SW480 (cell line): ENCODE measurements at regions not wholly inside any gene's neighbourhood (a gene's known extent, or its start where the extent isn't known, plus 50 kb on each side); places are given as distances from the start of the nearest gene placed in this dataset.
"Not testable (repeated sequence)": the region's sequence is repeated elsewhere in the genome, so short reads cannot be mapped to it uniquely, and the experiment has no call there.

Experiments used
- DNase-seq: peaks from one replicate; pipeline ENCODE4 v3.0.0-alpha.2; 2016; ENCODE audit warnings: low spot score

DNA sequence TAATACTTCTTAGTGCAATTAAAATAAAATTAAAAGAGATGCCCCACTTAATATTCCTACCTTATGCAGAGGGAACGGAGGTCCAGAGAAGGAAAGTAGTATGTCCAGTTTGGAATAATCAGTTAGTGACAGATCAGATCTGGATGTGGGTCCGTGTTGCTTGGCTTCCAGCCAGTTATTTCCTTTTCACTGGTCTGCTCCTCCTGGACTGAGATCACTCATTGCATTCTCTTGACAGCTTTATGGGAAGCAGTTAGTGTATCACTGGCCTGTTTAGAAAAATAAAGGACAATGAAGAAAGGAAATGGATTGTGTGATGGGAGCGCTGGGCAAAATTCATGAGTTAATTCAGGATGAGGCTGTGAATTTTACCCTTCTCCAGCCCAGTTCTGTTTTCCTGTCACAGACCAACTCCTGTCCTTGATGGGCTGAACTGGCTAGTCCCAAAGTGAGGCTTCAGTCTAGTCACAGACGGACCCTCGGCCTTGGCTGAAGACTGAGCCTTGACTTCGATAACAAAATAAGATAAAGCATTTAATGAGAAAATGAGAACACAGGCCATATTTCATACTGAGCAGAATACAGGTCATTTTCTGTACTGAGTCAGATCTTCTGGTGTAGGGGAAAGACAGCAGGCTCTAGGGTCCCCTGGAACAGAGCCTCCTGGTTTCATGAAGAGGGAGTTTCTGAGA, 85.2 kb upstream of the TRABD2B start:
- DNase-seq: no peak

DNA sequence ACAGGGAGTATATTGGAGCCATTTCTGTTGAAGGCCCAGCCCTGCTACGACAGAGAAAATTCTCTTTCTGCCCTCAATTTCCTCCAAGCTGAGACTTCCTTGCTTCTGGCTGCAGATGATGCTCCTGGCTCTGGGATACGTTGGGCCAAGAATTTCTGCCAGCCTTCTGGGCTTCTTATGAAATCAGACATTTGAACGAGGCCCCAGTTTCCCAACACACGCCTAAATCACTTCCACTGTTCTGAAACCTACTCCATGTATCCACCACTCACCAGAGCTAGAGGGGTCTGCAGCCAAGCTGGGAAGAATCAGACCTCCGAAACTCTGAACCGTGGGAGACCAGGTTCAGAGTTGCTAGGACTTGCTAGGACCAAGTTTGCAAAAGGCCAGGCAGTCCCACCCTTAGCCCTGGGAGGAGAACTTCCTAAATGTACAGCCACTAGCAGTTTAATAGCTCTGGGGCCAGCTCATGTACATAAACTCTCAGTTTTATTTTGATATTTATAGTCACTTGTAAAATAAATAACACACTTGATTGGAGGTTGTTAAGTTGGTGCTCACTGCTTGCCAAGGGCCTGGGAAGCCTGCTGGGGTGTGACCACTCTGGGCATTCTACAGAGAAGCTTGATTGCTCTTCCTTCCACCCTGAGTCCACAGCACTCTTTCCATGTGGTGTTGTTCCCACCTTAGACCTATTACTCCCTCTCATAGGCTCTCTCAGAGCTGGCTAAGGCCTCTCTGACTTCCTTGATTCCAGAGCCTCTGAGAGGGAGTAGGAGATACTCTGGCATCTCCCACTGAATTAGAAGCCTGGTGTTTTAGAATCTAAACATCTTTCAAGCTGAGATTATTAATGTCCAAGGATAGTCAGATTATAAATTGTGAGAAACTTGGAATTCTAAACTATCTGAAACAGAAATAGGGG, 83.4 kb upstream of the TRABD2B start:
- no peak for DNase-seq

DNA sequence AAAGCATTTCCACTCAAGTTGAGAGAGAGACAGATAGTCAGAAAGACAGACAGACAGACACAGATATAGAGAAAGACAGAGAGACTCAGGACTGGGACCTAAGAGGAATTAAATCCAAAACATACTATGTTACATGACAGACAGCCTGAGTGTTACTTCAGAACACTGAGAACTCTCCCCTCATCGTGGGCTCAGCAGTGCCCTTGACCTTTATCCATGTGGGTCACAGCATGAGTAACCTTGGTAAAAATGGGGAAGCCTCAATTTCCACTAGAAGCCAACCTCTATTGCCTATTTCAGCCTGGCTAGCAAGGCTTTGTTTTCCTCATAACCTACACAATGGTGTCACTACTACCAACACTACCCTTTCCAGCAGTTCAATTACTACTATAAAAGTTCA, 81.9 kb upstream of the TRABD2B start:
- DNase-seq: no peak

GRCh38 chr1:48077795-48078222, 80.6 kb upstream of the TRABD2B start:
- DNase-seq: no peak

GRCh38 chr1:48076017-48076416, 78.8 kb upstream of the TRABD2B start:
- no peak for DNase-seq

GRCh38 chr1:48073798-48074530, 76.8 kb upstream of the TRABD2B start:
- DNase-seq: no peak

GRCh38 chr1:48071513-48071912, 74.3 kb upstream of the TRABD2B start:
- no peak for DNase-seq

DNA sequence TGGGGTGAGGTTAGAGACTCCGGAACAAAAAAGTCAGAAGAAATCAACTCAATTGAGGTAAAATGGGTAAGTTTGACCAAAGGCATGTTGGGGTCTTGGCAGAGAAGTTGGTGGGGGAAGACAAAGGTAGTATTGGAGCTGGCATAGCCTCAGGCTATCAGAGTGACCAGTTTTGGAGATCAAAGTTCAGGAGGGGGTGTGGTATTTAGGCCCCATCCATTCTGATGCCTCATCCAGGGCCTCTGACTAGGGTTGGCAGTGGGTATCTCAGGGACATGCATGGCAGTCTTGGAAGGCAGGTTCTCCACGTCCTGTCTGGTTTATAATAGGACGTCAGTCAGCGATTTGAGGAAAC, 73.2 kb upstream of the TRABD2B start:
- DNase-seq: peak; percentile 8

DNA sequence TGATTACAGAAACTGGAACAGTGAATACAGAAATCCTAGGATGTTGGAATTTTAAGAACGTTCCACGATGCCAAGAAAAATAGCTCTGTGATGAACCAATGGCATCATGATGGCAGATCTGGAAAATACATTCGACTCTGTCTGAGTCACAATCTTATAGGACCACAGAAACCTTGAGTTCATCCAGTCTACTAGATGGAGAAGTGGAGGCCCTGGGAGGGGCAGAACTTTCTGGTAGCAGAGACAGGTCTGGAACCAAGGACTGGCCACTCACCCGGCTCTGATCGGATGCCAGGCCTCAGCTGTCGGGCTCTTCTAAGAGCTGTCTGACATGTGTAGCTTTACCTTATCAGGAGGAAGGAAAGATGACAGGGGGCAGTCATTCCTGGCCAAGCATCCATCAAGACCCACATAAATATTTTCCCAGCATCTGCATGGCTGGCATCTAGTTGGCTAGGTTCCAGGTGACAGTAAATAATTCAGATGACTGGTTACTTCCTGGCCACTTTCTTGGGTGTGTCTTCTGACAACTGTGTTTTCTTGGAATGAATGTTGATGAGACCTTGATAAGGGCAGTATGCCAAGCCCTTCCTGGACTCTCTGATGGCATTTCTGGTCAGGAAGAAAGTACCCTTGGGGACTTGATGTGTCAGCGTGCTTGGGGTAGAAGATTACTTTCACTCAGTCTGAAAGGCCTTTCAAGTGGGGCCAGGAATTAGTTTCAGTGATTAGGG, 72.6 kb upstream of the TRABD2B start:
- DNase-seq: peak; percentile 62

DNA sequence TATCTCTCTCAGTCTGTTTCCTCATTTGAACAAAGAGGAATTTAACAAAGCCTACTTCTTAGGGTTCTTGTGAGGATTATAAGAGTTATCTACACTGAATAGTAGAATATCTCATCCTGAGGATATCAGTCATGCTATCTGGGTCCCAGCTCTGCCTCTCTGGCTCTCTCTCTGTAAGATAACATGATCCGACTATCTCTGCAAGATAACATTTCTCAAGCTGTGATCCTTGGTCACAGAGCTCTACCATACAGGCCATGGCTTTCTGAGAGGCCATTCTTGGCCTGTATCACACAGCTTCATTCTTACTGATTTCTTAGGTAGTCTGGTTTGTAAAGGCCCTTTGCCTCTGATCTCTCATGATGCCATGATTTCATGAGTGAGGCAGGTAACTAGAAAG, 71.0 kb upstream of the TRABD2B start:
- no peak for DNase-seq

DNA sequence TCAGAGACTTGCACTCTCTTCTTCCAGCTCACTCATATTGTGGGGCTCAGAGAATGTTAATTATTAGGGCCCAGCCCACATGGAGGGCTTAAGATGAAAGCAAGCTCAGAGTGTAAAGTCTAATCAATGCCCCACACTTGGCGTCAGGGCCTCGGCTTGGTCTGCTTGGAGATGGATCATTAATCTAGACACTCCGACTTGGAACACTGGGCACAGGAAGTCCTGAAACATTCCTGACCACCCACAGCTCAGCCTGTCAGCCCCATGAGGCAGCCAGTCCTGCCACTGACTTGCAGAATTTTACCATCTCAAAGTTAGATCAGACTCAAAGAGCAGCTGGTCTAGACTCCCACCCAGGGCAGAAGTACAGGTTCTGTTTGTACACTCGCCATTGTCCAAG, 69.8 kb upstream of the TRABD2B start:
- no peak for DNase-seq

DNA sequence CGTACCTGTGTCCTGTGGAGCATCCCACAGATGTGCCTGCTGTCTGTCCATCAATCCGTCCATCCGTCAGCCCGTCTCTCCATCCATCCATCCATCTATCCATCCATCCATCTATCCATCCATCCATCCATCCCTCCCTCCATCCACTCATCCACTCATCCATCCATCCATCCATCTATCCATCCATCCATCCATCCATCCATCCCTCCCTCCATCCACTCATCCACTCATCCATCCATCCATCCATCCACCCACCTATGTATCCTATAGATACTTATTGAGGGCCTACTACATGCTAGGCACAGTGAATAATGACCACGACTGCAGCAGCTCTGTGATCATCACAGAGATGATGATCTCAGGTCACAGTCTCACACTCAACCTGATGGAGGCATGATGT, 67.5 kb upstream of the TRABD2B start:
- not testable (repeated sequence) for DNase-seq

DNA sequence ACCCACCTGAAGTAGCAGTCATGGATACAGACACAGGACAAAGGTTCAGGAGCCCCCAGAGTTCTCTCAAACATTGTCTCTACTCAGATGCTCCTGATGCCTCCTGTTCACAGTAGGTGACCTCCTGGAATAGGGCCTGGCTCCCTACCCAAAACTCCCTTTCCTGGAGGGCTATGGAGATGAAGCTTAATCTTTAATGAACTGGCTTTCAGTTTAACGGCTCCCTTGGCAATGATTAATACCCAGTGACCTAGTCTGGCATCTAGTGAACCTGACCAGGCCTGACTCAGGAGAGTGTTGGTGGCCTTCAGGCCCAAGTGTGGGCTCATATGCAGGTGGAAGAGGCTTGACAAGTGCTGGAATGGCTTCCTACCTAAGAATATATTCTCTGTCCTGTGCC, 65.2 kb upstream of the TRABD2B start:
- no peak for DNase-seq

DNA sequence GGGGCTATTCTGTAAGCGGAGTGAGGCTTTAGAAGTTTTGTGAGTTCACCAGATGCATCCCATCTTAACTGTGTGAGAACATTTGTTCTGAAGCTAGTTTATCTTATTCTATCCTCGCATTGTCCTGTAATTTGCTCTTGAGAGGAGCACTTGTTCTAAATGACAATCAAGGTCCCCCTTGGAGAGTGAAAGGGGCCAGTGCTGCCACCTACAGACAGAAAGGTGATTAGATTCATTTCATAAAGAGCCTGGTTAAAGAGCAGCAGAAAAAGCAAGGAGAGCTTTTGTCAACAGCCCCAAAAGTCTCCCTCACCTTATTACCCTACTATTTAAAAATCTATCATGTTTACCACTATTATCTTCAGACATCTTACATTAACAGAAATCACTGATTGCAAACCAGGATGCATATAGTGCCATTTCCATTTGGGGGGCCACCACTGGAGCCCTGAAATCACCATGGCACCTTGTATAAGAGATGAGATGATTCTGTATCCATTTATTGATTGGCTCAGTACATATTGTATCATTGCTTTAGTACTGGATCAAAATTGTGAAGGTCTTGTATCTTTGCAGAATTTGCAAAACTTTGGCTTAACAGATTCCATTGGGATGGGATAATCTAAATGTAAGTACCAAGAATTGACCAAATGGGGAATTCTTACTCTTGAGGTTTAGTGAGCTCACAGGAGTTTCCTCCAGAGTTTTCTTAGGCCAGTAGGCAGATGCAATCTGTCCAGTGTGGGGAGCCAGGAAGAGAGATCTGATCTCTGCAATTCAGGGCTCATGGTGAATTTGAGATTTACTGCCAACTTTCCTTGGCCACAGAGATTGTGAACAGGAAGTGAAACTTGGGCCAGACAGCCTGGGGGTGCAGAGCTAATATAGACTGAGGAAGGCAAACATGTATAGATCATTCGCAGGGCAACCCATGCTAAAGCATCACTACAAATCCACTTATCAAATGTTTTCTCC, 64.3 kb upstream of the TRABD2B start:
- DNase-seq: peak; percentile 69

GRCh38 chr1:48059289-48059688, 62.1 kb upstream of the TRABD2B start:
- no peak for DNase-seq

- no peak for DNase-seq
Observed at GRCh38 chr1:48058135-48059025, 61.2 kb upstream of the TRABD2B start.

DNA sequence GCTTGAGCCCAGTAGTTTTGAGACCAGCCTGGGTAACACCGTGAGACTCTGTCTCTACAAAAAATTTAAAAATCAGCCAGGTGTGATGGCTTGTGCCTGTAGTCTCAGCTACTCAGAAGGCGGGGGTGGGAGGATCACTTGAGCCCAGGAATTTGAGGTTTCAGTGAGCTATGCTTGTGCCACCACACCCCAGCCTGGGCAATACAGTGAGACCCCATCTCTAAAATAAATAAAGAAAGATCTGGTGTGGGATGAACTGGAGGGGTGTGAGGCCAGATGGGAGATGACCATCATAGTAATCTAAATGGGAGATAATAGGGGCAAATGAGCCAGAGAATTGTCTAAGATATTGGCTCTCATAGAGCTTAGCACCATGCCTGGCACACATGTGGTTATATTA, 60.1 kb upstream of the TRABD2B start:
- DNase-seq: no peak

DNA sequence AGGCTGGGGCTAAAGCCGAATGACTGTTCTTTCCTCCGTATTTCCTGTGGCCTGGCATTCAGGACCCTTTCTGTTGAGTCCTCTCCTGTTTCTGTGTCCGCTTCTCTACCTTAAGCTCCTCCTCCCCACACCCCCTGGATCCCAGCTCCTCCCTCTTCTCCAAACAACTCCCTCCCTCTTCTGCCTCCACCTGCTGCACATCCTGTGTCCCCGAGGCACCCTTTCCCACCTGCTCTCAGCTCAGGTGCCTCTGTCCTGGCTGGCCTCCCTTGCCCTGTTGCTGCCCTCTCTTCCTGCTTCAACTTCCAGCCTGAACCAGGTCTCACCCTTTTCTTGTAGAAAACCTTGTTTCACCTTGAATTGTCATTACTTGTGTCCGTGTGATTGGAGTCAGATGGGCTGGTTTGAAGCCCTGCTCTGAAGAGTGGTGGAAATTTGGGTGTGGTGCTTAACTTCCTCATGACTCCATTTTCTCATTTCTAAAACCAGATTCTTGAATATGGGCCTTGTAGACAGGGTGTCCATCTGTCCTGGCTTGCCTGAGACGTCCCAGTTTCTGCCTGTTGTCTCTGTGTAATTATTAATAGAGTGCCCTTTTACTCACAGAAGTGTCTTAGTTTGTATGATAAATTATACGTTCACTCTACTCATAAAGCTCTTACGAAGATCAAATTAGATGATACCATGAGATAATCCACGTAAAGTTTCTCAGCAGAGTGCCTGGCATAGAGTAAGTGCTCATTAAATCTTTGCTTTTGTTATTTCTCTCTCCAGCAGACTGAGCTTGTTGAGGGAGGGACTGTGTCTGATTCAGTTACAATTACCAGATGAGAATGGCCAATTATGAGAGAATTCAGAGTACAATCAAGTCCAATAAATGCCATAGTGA, 58.9 kb upstream of the TRABD2B start:
- peak; percentile 55 for DNase-seq

- DNase-seq: no peak
Observed at GRCh38 chr1:48054232-48054631, 57.0 kb upstream of the TRABD2B start.
